Type B pancreatic cell (in vitro differentiated cells): ENCODE measurements at regions not wholly inside any gene's neighbourhood (a gene's known extent, or its start where the extent isn't known, plus 50 kb on each side); places are given as distances from the start of the nearest gene placed in this dataset.

Experiments
- DNase-seq: peaks from one replicate; pipeline ENCODE4 v3.0.0; 2021; ENCODE audit warnings: mixed read lengths; ENCODE audit not compliant: unreplicated experiment; ENCODE audit errors: extremely low spot score
- H3K27ac Mint-ChIP-seq: 2 replicates; pipeline ENCODE4 v1.8.0; 2021; ENCODE audit warnings: mild to moderate bottlenecking, mixed read lengths
- H3K27me3 Mint-ChIP-seq: 2 replicates; pipeline ENCODE4 v1.8.0; 2021; ENCODE audit warnings: mixed read lengths
- H3K36me3 Mint-ChIP-seq: 2 replicates; pipeline ENCODE4 v1.8.0; 2021; ENCODE audit warnings: mixed read lengths
- H3K4me1 Mint-ChIP-seq: one replicate; pipeline ENCODE4 v1.8.0; 2021; ENCODE audit warnings: mixed read lengths; ENCODE audit not compliant: unreplicated experiment
- H3K4me3 Mint-ChIP-seq: 2 replicates; pipeline ENCODE4 v1.8.0; 2021; ENCODE audit warnings: mild to moderate bottlenecking, mixed read lengths
- H3K9me3 Mint-ChIP-seq: 2 replicates; pipeline ENCODE4 v1.8.0; 2021; ENCODE audit warnings: mixed read lengths
- TF ChIP-seq, protein P1 (sequence below): fragments of 200-600 bp; sonication (generic); conservative IDR thresholded peaks from 2 replicates; pipeline ENCODE4 v1.5.0; 2021; ENCODE audit warnings: antibody characterized with exemption, mild to moderate bottlenecking

DNA sequence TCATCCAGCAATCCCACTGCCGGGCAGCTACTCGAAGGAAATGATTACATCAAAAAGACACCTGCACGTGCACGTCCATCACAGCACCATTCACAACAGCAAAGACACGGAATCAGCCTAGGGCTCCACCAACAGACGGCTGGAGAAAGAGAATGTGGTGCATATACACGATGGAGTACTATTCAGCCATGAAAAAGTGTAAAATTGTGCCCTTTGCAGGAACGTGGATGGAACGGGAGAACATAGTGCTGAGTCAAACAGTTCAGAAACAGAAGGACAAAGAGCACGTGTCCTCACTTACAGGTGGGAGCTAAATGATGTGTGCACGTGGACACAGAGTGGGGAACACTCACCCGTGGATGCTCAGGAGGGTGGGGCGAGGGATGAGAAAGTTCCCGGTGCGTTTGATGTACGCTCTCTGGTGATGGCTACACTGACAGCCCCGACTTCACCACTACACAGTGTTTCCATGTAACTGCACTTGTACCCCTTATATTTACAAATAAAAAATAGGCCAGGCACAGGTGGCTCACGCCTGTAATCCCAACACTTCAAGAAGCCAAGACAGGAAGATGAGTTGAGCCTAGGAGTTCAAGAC lies 92.0 kb downstream of the PDGFA start:
- Mint-ChIP-seq H3K27ac (no peak overlapping the region), H3K36me3 (no peaks in the 10 kb centered on the region), H3K27me3 (no peaks in the 10 kb centered on the region), H3K4me1 (no peaks in the 10 kb centered on the region), H3K4me3 (no peak overlapping the region), H3K9me3 (no peaks in the 10 kb centered on the region)
- TF ChIP-seq, protein P1, sequence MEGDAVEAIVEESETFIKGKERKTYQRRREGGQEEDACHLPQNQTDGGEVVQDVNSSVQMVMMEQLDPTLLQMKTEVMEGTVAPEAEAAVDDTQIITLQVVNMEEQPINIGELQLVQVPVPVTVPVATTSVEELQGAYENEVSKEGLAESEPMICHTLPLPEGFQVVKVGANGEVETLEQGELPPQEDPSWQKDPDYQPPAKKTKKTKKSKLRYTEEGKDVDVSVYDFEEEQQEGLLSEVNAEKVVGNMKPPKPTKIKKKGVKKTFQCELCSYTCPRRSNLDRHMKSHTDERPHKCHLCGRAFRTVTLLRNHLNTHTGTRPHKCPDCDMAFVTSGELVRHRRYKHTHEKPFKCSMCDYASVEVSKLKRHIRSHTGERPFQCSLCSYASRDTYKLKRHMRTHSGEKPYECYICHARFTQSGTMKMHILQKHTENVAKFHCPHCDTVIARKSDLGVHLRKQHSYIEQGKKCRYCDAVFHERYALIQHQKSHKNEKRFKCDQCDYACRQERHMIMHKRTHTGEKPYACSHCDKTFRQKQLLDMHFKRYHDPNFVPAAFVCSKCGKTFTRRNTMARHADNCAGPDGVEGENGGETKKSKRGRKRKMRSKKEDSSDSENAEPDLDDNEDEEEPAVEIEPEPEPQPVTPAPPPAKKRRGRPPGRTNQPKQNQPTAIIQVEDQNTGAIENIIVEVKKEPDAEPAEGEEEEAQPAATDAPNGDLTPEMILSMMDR, result no peak
- DNase-seq, result no peak

DNA sequence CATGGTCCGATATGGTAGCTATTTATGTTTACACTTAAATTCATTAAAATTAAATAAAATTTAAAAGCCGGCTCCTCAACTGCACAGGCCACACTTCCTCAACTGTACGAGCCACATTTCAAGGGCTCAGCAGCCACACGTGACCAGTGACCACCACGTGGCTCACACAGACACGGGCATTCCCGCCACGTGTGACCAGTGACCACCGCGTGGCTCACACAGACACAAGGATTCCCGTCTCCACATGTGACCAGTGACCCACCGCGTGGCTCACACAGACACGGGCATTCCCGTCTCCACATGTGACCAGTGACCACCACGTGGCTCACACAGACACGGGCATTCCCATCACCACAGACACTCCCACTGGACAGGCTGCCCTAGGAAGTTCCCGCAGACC lies 91.3 kb downstream of the PDGFA start:
- TF ChIP-seq, protein P1, result no peak
- Mint-ChIP-seq H3K27me3 (no peaks in the 10 kb centered on the region), H3K4me3 (no peak overlapping the region), H3K9me3 (no peaks in the 10 kb centered on the region), H3K27ac (no peak overlapping the region), H3K4me1 (no peaks in the 10 kb centered on the region), H3K36me3 (no peaks in the 10 kb centered on the region)
- DNase-seq, result no peak

DNA sequence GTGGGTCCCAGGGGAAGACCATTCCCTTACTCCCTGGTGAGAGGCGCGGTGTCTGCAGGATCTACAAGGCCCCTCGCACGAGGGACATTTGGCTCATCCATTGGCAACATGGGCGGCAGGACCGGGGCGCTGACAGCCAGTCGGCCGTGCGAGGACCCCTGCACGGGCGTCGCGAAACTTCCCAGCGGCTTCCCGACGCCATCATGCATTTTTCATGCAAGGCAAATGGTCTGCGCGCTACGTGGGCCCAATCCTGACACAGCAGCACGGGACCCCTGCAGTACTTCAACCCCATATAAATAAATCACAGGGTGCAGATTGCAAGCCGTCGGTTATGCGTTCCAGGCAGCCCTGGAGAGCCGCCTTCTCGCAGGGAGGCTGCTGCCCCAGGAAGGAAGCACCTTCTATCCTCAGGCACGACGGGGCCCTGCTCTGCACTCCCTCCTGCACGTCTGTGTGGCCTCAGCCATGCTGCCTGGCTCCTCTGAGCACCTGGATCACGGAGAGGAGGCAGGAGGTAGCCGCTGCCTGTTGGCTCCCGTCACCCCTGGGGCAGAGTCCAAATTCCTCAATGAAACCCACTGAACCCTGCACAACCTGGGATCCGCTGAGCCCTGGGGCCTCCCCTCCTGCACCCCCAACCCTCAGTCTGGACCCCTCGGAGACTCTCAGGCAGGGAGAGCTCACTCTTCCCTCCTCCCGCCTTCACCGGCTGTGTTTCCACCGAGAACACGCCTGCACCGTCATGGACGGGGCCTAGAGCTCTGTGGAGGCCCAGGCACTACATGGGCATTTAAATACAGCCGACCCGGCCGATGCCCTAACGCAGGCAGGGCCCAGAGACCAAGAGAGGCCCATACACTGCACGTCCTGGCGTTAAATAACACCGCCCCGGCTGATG lies 90.5 kb downstream of the PDGFA start:
- TF ChIP-seq, protein P1, result no peak
- DNase-seq, result no peak
- no peak overlapping the region for H3K27ac Mint-ChIP-seq

DNA sequence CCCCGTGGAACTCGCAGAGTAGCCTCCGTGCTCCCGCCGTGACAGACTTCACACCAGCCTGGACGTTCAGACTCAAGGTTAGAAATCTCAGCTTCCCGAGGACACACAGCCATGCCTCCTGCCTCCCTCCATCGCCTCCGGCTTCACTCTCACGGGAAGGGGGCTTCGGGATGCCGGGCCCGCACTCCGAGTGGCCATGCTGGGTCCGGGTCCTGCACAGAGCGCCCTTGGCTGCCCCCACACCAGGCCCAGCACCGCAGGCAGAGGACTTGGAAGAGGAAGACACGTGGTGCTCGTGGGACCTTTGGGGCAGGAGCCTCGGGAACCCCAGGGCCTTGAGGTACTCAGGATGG lies 89.8 kb downstream of the PDGFA start:
- TF ChIP-seq, protein P1, result no peak
- DNase-seq, result no peak
- peaks cover 2% of the 10 kb centered on the region for H3K27me3 Mint-ChIP-seq
- H3K4me1 Mint-ChIP-seq, result peaks cover 3% of the 10 kb centered on the region
- no peak overlapping the region for H3K27ac Mint-ChIP-seq
- H3K36me3 Mint-ChIP-seq, result no peaks in the 10 kb centered on the region
- H3K4me3 Mint-ChIP-seq, result no peak overlapping the region
- no peaks in the 10 kb centered on the region for H3K9me3 Mint-ChIP-seq

More for the DNA sequence above, 90.5 kb downstream of the PDGFA start:
- Mint-ChIP-seq H3K9me3 (no peaks in the 10 kb centered on the region), H3K27me3 (no peaks in the 10 kb centered on the region), H3K36me3 (no peaks in the 10 kb centered on the region), H3K4me1 (no peaks in the 10 kb centered on the region), H3K4me3 (no peak overlapping the region)

DNA sequence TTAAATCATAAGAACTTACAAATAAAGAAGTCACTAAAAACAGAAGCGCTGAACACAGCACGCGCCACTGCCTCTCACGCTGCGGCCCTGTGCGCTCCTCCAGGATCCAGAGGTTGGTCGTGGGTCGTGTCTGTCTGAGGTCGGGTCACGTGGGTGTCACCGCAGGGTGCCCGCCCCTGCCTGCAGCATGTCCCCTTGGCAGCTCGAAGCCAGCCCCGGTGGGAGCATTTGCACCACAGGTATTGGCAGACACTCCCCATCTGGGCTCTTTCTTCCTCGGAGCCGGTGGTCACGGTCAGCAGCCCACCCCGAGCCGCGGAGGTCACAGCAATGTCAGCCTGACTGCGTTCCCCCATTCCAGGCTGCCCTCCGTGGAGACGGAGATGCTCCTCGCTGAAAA lies 88.6 kb downstream of the PDGFA start:
- Mint-ChIP-seq H3K27ac (no peak overlapping the region), H3K27me3 (peaks cover 10% of the 10 kb centered on the region), H3K36me3 (no peaks in the 10 kb centered on the region), H3K4me1 (peaks cover 16% of the 10 kb centered on the region), H3K4me3 (no peak overlapping the region), H3K9me3 (no peaks in the 10 kb centered on the region)
- TF ChIP-seq, protein P1, result no peak
- DNase-seq, result no peak
